ENCODE measurements at regions not wholly inside any gene's neighbourhood (a gene's known extent, or its start where the extent isn't known, plus 50 kb on each side); places are given as distances from the start of the nearest gene placed in this dataset.

DNA sequence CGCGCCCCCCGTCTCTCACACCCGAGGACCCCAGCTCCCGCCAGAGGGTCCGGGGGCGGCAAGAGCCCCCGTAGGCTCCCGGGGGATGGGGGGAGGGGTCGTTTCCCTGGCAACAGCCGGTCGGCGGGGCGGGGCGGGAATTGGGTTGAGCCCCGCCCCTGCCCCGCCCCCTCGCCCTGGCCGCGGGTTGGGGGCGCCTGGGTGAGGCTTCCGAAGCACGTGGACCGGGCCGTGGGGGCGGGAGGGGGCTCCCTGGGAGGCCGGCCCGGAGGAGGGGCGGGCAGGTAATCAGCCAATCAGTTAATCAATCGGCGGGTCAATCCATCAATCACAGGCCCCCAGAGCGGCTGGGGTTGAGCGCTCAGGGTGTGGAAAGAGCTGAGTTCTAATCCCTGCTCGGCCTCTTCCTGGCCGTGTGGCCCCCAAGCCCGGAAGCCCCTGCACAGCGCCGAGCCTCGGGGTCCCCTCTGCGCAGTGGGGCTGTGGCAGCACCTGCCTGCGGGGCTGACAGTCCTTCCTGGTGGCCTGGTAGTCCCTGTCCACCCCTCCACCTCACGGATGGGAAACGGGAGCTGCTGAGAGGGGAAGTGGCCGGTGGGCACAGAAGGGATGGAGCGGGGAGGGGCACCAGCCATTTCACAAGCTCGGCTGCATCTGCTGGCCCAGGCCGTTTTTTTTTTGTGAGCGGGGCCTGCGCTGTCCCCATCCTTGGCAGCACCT, 174.2 kb upstream of the IER5L start:
- Mint-ChIP-seq H3K9me3 (peaks cover 0 to 9% (median 3%) of the 10 kb centered on the region in 9 donors), H3K4me1 (peaks cover 4 to 8% (median 6%) of the 10 kb centered on the region in 4 donors), H3K27me3 (no peaks in the 10 kb centered on the region), H3K27ac (peak overlapping the region in 2 of 10 donors; percentile 71 to 79), H3K36me3 (no peaks in the 10 kb centered on the region), H3K4me3 (peak overlapping the region in 9 of 10 donors; percentile 66 to 87 (median 70))
- DNase-seq (peak in 1 of 10 donors; percentile 14), ATAC-seq (peak in 1 of 2 donors; percentile 44)
- POLR2A ChIA-PET = interaction anchor here (1.6 kb wide), 1 partner anchor 32 kb away, joined by 4 read pairs; no protein-coding TSS in a partner anchor

DNA sequence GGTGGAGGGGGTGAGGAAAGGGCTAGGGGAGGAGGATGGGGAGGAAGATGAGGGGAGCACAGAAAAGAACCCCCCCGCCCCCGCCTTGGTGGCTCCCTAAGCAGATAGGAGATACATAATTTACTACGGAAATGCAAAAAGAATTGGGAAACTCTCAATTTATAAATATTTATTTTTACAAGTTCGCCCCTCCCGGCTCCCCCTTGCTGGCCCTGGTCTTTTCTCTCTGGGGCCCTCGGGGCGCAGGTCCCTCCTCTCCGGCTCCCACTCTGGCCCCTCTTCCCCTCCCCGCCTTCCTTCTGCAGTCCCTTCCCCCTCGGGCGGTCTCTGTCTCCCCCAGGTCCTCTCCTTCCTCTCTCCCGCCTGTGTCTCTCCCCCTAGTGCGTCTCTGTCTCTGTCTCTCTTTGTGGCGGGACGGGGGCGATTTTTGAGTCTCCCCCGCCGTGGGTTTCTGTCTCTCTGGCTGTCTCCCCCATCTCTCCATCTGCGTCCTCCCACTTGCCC, 173.6 kb upstream of the IER5L start:
- POLR2A ChIA-PET = interaction anchor here (0.9 kb wide), 1 partner anchor 9 kb away, joined by 3 read pairs; no protein-coding TSS in a partner anchor

DNA sequence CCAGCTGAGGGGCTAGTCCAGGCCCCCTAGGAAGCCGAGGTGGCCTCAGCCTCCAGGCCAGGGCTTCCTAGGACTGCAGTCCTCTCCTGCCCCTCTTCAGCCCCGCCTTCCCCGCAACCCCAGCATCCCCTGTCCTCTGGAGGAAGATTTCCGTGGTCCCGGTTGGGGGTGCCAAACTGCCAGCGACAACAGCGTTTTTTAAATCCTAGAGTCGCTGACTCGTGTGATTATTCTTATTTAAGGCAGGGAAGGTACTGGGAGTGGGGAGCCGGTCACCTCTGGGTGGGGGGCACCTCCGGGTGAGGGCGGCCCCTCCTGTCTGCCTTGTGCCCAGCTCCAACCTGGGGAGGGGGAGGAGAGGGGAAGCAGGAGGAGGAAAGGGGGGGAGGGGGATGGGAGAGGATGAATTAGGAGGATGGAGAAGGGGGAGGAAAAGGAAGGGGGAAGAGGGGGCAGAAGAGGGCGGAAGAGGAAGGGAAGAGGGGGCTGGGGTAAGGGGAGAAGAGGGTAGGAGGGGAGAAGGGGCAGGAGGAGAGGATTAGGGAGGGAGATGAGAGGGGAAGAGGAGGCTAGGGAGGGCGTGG, 173.1 kb upstream of the IER5L start:
- H3K9me3 Mint-ChIP-seq = peaks cover 0 to 9% (median 3%) of the 10 kb centered on the region in 9 donors
- POLR2A ChIA-PET = interaction anchor here (0.6 to 0.9 kb wide), 2 partner anchors 9 to 18 kb away, joined by 3 read pairs; no protein-coding TSS in a partner anchor
- no peak for ATAC-seq
- DNase-seq = no peak
- no peaks in the 10 kb centered on the region for H3K27me3 Mint-ChIP-seq
- H3K4me3 Mint-ChIP-seq = peak overlapping the region in 1 of 10 donors; percentile 74
- H3K27ac Mint-ChIP-seq = peak overlapping the region in 2 of 10 donors; percentile 33 to 79
- H3K36me3 Mint-ChIP-seq = no peaks in the 10 kb centered on the region
- peaks cover 12 to 16% (median 15%) of the 10 kb centered on the region in 4 donors for H3K4me1 Mint-ChIP-seq

More for the DNA sequence above, 173.6 kb upstream of the IER5L start:
- Mint-ChIP-seq H3K4me1 (peaks cover 8 to 11% (median 9%) of the 10 kb centered on the region in 4 donors), H3K9me3 (peaks cover 0 to 9% (median 3%) of the 10 kb centered on the region in 9 donors), H3K27ac (peak overlapping the region in 6 of 10 donors; percentile 14 to 79 (median 50)), H3K27me3 (no peaks in the 10 kb centered on the region), H3K4me3 (peak overlapping the region; percentile 66 to 87 (median 70)), H3K36me3 (no peaks in the 10 kb centered on the region)
- peak in 1 of 2 donors; percentile 49 for ATAC-seq
- no peak for DNase-seq

DNA sequence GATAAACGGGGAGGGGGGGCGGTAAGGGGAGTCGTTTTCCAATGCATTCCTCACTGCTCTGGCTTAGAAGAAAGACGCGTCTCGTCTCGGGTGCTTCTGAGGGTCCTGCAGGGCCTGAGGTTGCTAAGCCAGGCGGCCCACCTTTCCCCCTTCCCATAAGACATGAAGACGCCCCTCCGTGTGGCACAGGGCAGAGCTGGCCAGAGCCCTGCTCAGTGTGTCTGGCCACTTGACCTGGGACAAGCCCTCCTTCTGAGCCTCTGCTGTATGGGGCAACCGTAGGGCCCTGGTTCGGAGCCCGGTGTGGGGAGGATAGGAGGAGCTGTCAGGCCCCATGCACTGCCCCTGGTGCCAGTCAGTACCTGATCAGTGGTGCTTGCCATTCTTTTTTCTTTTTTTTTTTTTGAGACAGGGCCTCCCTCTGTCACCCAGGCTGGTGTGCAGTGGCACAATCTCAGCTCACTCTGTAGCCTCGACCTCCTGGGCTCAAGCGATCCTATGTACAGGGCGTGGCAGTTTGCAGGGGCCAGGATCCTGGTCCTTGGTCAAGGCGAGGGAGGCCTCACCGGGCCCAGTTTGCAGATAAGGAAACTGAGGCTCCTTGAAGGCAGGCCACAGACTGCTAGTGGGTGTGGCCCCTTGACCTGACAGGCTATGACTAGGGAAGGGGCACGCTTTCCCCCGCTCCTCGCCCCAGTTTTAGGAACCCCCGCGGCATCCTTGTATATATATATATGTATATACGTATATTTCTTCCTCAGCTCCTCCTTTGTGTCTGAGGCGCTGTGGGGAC, 172.3 kb upstream of the IER5L start:
- no peaks in the 10 kb centered on the region for H3K27me3 Mint-ChIP-seq
- H3K36me3 Mint-ChIP-seq = no peaks in the 10 kb centered on the region
- POLR2A ChIA-PET = interaction anchor here (0.6 to 0.9 kb wide), 2 partner anchors 10 to 18 kb away, joined by 3 read pairs; no protein-coding TSS in a partner anchor
- H3K4me3 Mint-ChIP-seq = no peak overlapping the region
- H3K27ac Mint-ChIP-seq = peak overlapping the region in 2 of 10 donors; percentile 33 to 46
- H3K4me1 Mint-ChIP-seq = peaks cover 12 to 22% (median 18%) of the 10 kb centered on the region in 4 donors
- DNase-seq (no peak), ATAC-seq (no peak)
- peaks cover 0 to 2% (median 0%) of the 10 kb centered on the region in 9 donors for H3K9me3 Mint-ChIP-seq

DNA sequence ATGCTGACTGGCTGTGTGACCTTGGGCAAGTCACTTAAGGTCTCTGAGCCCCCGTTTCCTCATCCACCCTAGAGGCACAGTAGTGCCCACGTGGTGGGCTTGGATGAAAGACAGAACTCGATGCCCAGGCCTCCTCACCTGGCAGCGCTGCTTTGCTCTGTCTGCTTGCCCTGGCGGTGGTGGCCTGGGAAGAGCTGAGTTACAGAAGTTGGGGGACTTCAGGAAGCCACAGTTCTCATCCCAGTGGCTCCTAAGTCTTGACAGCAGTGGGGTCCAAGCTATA, 171.5 kb upstream of the IER5L start:
- no peaks in the 10 kb centered on the region for H3K9me3 Mint-ChIP-seq
- DNase-seq (no peak), ATAC-seq (no peak)
- POLR2A ChIA-PET = no interaction called here
- no peaks in the 10 kb centered on the region for H3K27me3 Mint-ChIP-seq
- no peaks in the 10 kb centered on the region for H3K36me3 Mint-ChIP-seq
- no peak overlapping the region for H3K4me3 Mint-ChIP-seq
- H3K4me1 Mint-ChIP-seq = peaks cover 12 to 28% (median 18%) of the 10 kb centered on the region in 4 donors
- H3K27ac Mint-ChIP-seq = peak overlapping the region in 1 of 10 donors; percentile 19

DNA sequence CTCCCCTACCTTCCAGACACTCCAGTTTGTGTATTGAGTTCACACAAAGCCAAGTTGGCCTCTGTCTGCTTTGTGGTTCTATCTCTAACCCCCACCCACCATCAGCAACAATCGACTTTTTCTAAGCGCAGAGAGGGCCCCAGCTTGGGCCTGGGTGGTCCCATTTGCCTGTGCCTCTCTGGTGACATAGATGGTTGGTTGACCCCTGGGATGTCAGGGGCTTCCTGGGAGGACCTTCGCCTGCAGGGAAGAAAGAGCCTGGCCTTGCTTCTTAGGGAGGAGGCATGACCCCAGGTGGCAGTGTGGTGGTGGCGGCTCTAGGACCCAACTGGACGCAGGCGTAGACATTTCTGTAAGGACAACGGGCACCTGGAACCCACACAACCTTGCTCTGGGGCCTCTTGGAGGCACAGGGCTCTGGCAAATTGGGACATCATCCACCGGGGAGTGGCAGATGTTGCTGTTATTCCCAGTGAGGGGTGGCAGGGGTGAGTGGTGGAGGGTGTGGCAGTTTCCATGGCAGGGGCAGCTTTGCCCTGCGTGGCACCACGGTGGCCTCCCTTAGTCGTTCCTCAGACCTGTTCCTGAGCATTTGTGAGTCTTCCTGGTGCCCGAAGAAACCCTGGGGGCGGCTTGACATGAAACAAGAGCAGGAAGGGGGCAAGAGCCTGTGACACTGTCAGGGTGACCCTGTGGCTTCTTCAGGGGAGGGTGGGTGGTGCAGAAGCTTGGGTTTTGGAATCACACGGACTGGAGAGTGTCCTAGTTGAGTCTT, 171.0 kb upstream of the IER5L start:
- ATAC-seq = no peak
- no peaks in the 10 kb centered on the region for H3K27me3 Mint-ChIP-seq
- H3K9me3 Mint-ChIP-seq = no peaks in the 10 kb centered on the region
- H3K4me3 Mint-ChIP-seq = no peak overlapping the region
- no peak for DNase-seq
- peak overlapping the region in 1 of 10 donors; percentile 19 for H3K27ac Mint-ChIP-seq
- POLR2A ChIA-PET = no interaction called here
- H3K4me1 Mint-ChIP-seq = peaks cover 12 to 30% (median 18%) of the 10 kb centered on the region in 4 donors
- H3K36me3 Mint-ChIP-seq = no peaks in the 10 kb centered on the region

DNA sequence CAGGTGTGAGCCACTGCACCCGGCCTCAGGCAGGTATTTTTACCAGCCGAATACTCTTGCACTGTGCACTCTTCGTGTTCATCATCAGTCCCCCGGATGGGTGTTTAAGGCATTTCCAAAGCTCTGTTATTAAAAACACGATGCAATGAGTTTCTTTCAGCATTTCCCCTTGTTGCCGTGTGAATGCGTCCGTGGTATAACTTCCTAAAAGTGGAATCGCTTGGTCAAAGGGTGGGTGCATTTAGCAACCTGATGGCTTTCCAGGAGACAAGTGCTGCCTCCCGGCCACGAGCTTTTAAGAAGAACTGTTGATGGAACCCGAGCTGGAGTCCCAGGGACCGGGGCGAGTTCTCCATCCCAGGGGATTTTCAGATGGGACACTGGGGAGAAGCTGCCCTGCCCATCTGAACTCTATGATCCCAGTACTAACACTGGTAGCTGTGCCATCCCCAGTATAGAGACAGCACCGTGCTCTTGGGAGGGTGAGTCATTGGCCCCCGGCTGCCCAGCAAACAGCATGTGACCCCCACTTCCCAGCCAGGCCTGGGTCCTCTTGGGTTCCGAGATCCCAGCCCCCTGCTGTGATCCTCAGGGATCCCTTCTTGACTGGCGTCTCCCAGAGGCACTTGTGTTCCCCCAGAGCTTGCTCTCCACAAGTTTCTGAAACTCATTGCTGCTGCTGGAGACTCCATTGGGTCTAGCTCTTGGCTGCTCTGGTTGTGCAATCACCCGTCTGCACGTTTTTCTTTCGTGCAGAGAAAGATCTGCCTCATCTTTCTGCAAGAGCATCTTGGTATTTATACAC, 169.5 kb upstream of the IER5L start:
- H3K9me3 Mint-ChIP-seq = no peaks in the 10 kb centered on the region
- no peaks in the 10 kb centered on the region for H3K27me3 Mint-ChIP-seq
- DNase-seq = no peak
- H3K4me1 Mint-ChIP-seq = peaks cover 14 to 32% (median 18%) of the 10 kb centered on the region in 4 donors
- POLR2A ChIA-PET = interaction anchor here (1.1 to 2.1 kb wide), 3 partner anchors 12 to 36 kb away, joined by 3 to 6 read pairs (median 4); no protein-coding TSS in a partner anchor
- H3K27ac Mint-ChIP-seq = peak overlapping the region in 1 of 10 donors; percentile 59
- no peak for ATAC-seq
- no peak overlapping the region for H3K4me3 Mint-ChIP-seq
- no peaks in the 10 kb centered on the region for H3K36me3 Mint-ChIP-seq

DNA sequence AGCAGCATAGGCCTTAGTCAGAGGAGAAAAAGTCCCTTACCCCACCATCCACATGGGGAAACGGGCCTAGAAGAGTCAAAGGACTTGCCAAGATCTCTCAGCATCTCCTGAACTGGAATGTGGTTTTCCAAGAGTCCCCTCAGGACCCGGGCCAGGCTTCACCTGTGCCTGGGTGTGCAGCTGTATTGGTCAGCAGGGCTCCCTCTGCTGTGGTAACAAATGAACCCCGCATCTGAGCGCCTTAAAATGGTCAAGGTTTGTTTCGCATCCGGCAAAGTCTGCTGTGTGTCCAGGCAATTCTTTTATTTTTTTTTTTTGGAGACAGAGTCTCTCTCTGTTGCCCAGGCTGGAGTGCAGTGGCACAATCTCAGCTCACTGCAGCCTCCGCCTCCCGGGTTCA, 168.0 kb upstream of the IER5L start:
- DNase-seq = no peak
- POLR2A ChIA-PET = interaction anchor here (0.8 to 2.1 kb wide), 4 partner anchors 11 to 38 kb away, joined by 3 to 6 read pairs (median 4); no protein-coding TSS in a partner anchor
- no peak for ATAC-seq
- Mint-ChIP-seq H3K27me3 (no peaks in the 10 kb centered on the region), H3K27ac (peak overlapping the region in 4 of 10 donors; percentile 41 to 70 (median 55)), H3K36me3 (no peaks in the 10 kb centered on the region), H3K9me3 (no peaks in the 10 kb centered on the region), H3K4me3 (peak overlapping the region in 1 of 10 donors; percentile 62), H3K4me1 (peaks cover 8 to 29% (median 14%) of the 10 kb centered on the region in 4 donors)

DNA sequence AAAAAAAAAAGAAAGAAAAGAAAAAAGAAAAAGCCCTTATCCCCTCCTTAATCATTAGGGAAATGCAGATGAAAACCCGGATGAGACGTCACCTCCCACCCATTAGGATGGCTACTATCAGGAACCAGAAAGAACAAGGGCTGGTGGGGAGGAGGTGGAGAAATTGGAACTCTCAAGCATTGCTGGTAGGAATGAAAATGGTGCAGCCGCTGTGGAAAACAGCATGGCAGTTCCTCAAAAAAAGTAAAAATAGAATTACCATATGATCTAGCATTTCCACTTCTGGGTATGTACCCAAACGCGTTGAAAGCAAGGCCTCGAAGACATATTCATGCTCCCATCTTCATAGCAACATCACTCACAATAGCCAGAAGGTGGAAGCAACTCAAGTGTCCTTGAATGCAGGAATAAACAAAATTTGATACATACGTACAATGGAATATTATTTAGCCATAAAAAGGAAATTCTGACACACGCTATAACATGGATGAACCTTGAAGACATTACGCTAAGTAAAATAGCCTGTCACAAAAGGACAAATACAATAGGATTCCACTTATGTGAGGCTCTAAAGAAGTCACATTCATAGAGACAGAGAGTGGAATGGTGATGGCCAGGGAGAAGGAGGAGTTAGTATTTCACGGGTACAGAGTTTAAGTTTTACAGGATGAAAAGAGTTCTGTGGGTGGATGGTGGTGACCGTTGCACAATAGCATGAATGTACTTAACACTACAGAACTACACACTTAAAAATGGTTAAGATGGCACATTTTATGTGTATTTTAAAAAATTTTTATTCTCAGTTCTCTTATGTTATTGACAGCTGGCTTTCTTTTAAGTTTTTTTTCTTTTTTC, 166.8 kb upstream of the IER5L start:
- H3K27ac Mint-ChIP-seq = peak overlapping the region in 5 of 10 donors; percentile 5 to 70 (median 30)
- peaks cover 8 to 29% (median 14%) of the 10 kb centered on the region in 4 donors for H3K4me1 Mint-ChIP-seq

More for the DNA sequence above, 166.8 kb upstream of the IER5L start:
- H3K9me3 Mint-ChIP-seq = no peaks in the 10 kb centered on the region
- H3K36me3 Mint-ChIP-seq = no peaks in the 10 kb centered on the region
- DNase-seq (no peak), ATAC-seq (no peak)
- POLR2A ChIA-PET = interaction anchor here (1.0 kb wide), 1 partner anchor 39 kb away, joined by 4 read pairs; no protein-coding TSS in a partner anchor
- peak overlapping the region in 1 of 10 donors; percentile 29 for H3K4me3 Mint-ChIP-seq
- no peaks in the 10 kb centered on the region for H3K27me3 Mint-ChIP-seq
